Endothelial cell of umbilical vein (primary cell): ENCODE measurements at regions not wholly inside any gene's neighbourhood (a gene's known extent, or its start where the extent isn't known, plus 50 kb on each side); places are given as distances from the start of the nearest gene placed in this dataset.

Experiments
- BruUV-seq: library from RNA; stranded (reverse); fragments of 400-500 nt; replicated peaks from 2 replicates; lab custom pipeline; 2021; lab: Mats Ljungman, UMichigan
- CTCF ChIA-PET: fragments of 300-600, 350-600 bp; sonication (Branson Sonifier 250); formaldehyde crosslinking; loops from one replicate; lab custom pipeline; 2021; ENCODE audit warnings: antibody characterized with exemption, inconsistent platforms; lab: Charles Lee
- POLR2A ChIA-PET: fragments of 300-600, 350-600 bp; sonication (Branson Sonifier 250); formaldehyde crosslinking; loops from one replicate; lab custom pipeline; 2021; ENCODE audit warnings: antibody characterized with exemption, inconsistent platforms; lab: Charles Lee
- DNase-seq: peaks from one replicate; pipeline ENCODE4 v3.0.0-alpha.2; 2011; ENCODE audit warnings: low read depth, low spot score
- FAIRE-seq: peaks from 2 replicates; lab custom pipeline; 2011; peaks lifted over from hg19 to GRCh38; lab: Jason Lieb, UNC
- H2AFZ ChIP-seq: 2 replicates; pipeline ENCODE4 v1.6.0; 2012; ENCODE audit warnings: low read depth, low read length, control low read depth, inconsistent platforms
- H3K27ac ChIP-seq: 2 replicates; pipeline ENCODE4 v1.5.1; 2011; ENCODE audit warnings: low read depth, mild to moderate bottlenecking, control low read depth, low read length, moderate library complexity; ENCODE audit not compliant: insufficient read depth
- H3K27me3 ChIP-seq, 2 experiments: 2 replicates each; pipeline versions ENCODE4 v1.6.0 to v1.6.1; 2011; ENCODE audit warnings: low read length in 2 of 2, mixed read lengths in 1 of 2; ENCODE audit not compliant: control insufficient read depth in 2 of 2, insufficient read depth in 2 of 2
- H3K36me3 ChIP-seq, 2 experiments: 2 replicates in 1 of 2; 3 replicates in 1 of 2; pipeline ENCODE4 v1.5.1; 2011; ENCODE audit warnings: low read length in 2 of 2, mild to moderate bottlenecking in 1 of 2, moderate library complexity in 1 of 2; ENCODE audit not compliant: control insufficient read depth in 2 of 2, insufficient read depth in 2 of 2; ENCODE audit errors: extremely low read depth in 1 of 2
- H3K4me1 ChIP-seq: 3 replicates; pipeline ENCODE4 v1.5.1; 2011; ENCODE audit warnings: mild to moderate bottlenecking, low read length; ENCODE audit not compliant: control insufficient read depth, insufficient read depth; ENCODE audit errors: extremely low read depth
- H3K4me2 ChIP-seq: 2 replicates; pipeline ENCODE4 v1.6.1; 2011; ENCODE audit warnings: low read length, control low read depth, mixed read lengths; ENCODE audit not compliant: insufficient read depth
- H3K4me3 ChIP-seq, 3 experiments: fragments of 200-600 bp in 1 of 3; sonication (generic), shearing (Covaris generic) in 1 of 3; replicated peaks in 1 of 3; 2 replicates each; pipeline ENCODE4 v1.5.1; 2011 to 2016; ENCODE audit warnings: control low read depth in 3 of 3, low read length in 3 of 3, mild to moderate bottlenecking in 2 of 3, inconsistent platforms in 1 of 3, low read depth in 1 of 3, moderate library complexity in 1 of 3; ENCODE audit not compliant: insufficient read depth in 1 of 3
- H3K79me2 ChIP-seq: 2 replicates; pipeline ENCODE4 v1.6.0; 2012; ENCODE audit warnings: low read length, inconsistent platforms; ENCODE audit not compliant: control insufficient read depth, insufficient read depth
- H3K9ac ChIP-seq: replicated peaks from 2 replicates; pipeline ENCODE3; 2011; ENCODE audit warnings: low read length, control low read depth; ENCODE audit not compliant: insufficient read depth; ENCODE audit errors: extremely low read depth
- H3K9me1 ChIP-seq: replicated peaks from 3 replicates; pipeline ENCODE4 v1.6.0; 2011; ENCODE audit warnings: mild to moderate bottlenecking, low read length; ENCODE audit not compliant: control insufficient read depth, insufficient read depth; ENCODE audit errors: extremely low read depth
- H3K9me3 ChIP-seq: replicated peaks from 2 replicates; pipeline ENCODE4 v1.5.1; 2012; ENCODE audit warnings: low read length, inconsistent platforms; ENCODE audit not compliant: control insufficient read depth, insufficient read depth
- H4K20me1 ChIP-seq: replicated peaks from 2 replicates; pipeline ENCODE3; 2011; ENCODE audit warnings: mild to moderate bottlenecking, low read length; ENCODE audit not compliant: control insufficient read depth, insufficient read depth; ENCODE audit errors: extremely low read depth
- CTCF ChIP-seq, 2 donors: IDR thresholded peaks; 1 replicate in 1 of 2; 2 replicates in 1 of 2; pipeline ENCODE4 v1.5.1; 2011; ENCODE audit warnings: low read length in 2 of 2, mild to moderate bottlenecking in 2 of 2, moderate library complexity in 2 of 2, control low read depth in 1 of 2, inconsistent platforms in 1 of 2, low read depth in 1 of 2; ENCODE audit not compliant: insufficient read depth in 1 of 2; ENCODE audit errors: extremely low read depth in 1 of 2
- EZH2 ChIP-seq: IDR thresholded peaks from 2 replicates; pipeline ENCODE4 v1.6.1; 2012; ENCODE audit warnings: borderline replicate concordance, low read depth, mild to moderate bottlenecking, moderate library complexity, low read length, inconsistent platforms; ENCODE audit not compliant: severe bottlenecking
- FOS ChIP-seq: IDR thresholded peaks from 2 replicates; pipeline ENCODE4 v1.6.1; 2011; ENCODE audit warnings: mild to moderate bottlenecking, low read length, moderate library complexity, borderline replicate concordance; ENCODE audit not compliant: insufficient read depth
- GATA2 ChIP-seq: IDR thresholded peaks from 2 replicates; pipeline ENCODE4 v1.7.0; 2011; ENCODE audit warnings: low read depth, mild to moderate bottlenecking, moderate library complexity, mixed read lengths, low read length; ENCODE audit not compliant: insufficient read length, insufficient read depth
- JUN ChIP-seq: IDR thresholded peaks from 2 replicates; pipeline ENCODE4 v1.6.1; 2011; ENCODE audit warnings: borderline replicate concordance, low read depth; ENCODE audit not compliant: insufficient read length, insufficient read depth
- MAX ChIP-seq: IDR thresholded peaks from 2 replicates; pipeline ENCODE4 v1.6.1; 2011; ENCODE audit not compliant: insufficient read depth, insufficient read length
- MYC ChIP-seq: IDR thresholded peaks from one replicate; pipeline ENCODE4 v1.6.1; 2011; ENCODE audit warnings: mild to moderate bottlenecking, low read depth, low read length
- POLR2A ChIP-seq: IDR thresholded peaks from 2 replicates; pipeline ENCODE4 v1.6.1; 2012; ENCODE audit warnings: low read depth, mild to moderate bottlenecking, control low read depth, low read length
- POLR2AphosphoS5 ChIP-seq: IDR thresholded peaks from 2 replicates; pipeline ENCODE4 v1.6.1; 2012; ENCODE audit warnings: low read depth, mild to moderate bottlenecking, control low read depth, low read length, moderate library complexity; ENCODE audit not compliant: insufficient read depth
- dilution Hi-C: fragments of 300-500 bp; cut with MboI; formaldehyde crosslinking; loops from one replicate; pipeline ENCODE4 v1.15.0; 2019; ENCODE audit warnings: low sequenced_read_pairs; ENCODE audit not compliant: extremely low pct_ligation_motif_present
- intact Hi-C: fragments of 100-400 bp; cut with micrococcal nuclease; formaldehyde crosslinking; loops from one replicate; pipeline ENCODE4 v1.10.0; 2022

DNA sequence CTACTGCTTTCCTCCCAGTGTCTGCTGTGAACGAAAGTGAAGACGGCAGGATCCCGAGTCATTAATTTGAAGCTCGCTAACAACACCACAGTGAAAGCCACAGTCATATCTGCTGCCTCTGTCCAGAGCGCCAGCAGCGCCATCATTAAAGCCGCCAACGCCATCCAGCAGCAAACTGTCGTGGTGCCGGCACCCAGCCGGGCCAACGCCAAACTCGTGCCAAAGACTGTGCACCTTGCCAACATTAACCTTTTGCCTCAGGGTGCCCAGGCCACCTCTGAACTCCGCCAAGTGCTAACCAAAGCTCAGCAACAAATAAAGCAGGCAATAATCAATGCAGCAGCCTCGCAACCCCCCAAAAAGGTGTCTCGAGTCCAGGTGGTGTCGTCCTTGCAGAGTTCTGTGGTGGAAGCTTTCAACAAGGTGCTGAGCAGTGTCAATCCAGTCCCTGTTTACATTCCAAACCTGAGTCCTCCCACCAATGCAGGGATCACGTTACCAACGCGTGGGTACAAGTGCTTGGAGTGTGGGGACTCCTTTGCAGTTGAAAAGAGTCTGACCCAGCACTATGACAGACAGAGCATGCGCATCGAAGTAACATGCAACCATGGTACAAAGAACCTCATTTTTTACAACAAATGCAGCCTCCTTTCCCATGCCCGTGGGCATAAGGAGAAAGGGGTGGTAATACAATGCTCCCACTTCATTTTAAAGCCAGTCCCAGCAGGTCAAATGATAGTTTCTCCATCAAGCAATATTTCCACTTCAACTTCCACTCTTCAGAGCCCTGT, 94.8 kb upstream of the KCNMA1 start:
- no peaks in the 10 kb centered on the region for H3K9me3 ChIP-seq
- dilution Hi-C loops: no loop called here
- no peak overlapping the region for H2AFZ ChIP-seq
- CTCF ChIA-PET: no interaction called here
- BruUV-seq: no TSS peak
- TF ChIP-seq EZH2 (no peak), CTCF (IDR thresholded peaks at IDR 0.05; ENCODE audit: extremely low read depth in 1 of 2, insufficient read depth in 1 of 2, low read depth in 1 of 2, low read length in 2 of 2) (no peak), JUN (no peak), POLR2A (no peak), POLR2AphosphoS5 (no peak), GATA2 (no peak), FOS (no peak), MYC (no peak), MAX (no peak)
- POLR2A ChIA-PET: no interaction called here
- H3K79me2 ChIP-seq: no peaks in the 10 kb centered on the region
- no peak for FAIRE-seq
- H3K36me3 ChIP-seq: no peaks in the 10 kb centered on the region
- no peak overlapping the region for H3K4me2 ChIP-seq
- no peak overlapping the region for H3K4me3 ChIP-seq
- no peaks in the 10 kb centered on the region for H3K27me3 ChIP-seq
- H3K4me1 ChIP-seq: peaks cover 3% of the 10 kb centered on the region
- intact Hi-C loops: no loop called here
- no peaks in the 10 kb centered on the region for H4K20me1 ChIP-seq
- no peaks in the 10 kb centered on the region for H3K9me1 ChIP-seq
- H3K9ac ChIP-seq: no peak overlapping the region
- no peak overlapping the region for H3K27ac ChIP-seq
- no peak for DNase-seq
